ENCODE measurements at regions not wholly inside any gene's neighbourhood (a gene's known extent, or its start where the extent isn't known, plus 50 kb on each side); places are given as distances from the start of the nearest gene placed in this dataset.

GRCh38 chr2:18156002-18156401 is 277.5 kb downstream of the KCNS3 start:
- no peak for DNase-seq (ENCODE audit: low read depth in 4 of 4, low spot score in 3 of 4)

- no peak for DNase-seq (ENCODE audit: low read depth in 4 of 4, low spot score in 3 of 4)
Measured at GRCh38 chr2:18154812-18155211, 276.3 kb downstream of the KCNS3 start.

- no peak for DNase-seq (ENCODE audit: low read depth in 4 of 4, low spot score in 3 of 4)
Measured at GRCh38 chr2:18154259-18154658, 275.8 kb downstream of the KCNS3 start.

- no peak for DNase-seq (ENCODE audit: low read depth in 4 of 4, low spot score in 3 of 4)
Measured at GRCh38 chr2:18153741-18154140, 275.3 kb downstream of the KCNS3 start.

GRCh38 chr2:18151237-18151636 is 272.8 kb downstream of the KCNS3 start:
- no peak for DNase-seq (ENCODE audit: low read depth in 4 of 4, low spot score in 3 of 4)

- DNase-seq (ENCODE audit: low read depth in 4 of 4, low spot score in 3 of 4): peak; percentile 4 to 15 (median 11)
Measured at GRCh38 chr2:18149660-18150246, 271.3 kb downstream of the KCNS3 start.

GRCh38 chr2:18136881-18137475 is 258.5 kb downstream of the KCNS3 start:
- DNase-seq (ENCODE audit: low read depth in 4 of 4, low spot score in 3 of 4): no peak

GRCh38 chr2:18133310-18133709 is 254.8 kb downstream of the KCNS3 start:
- no peak for DNase-seq (ENCODE audit: low read depth in 4 of 4, low spot score in 3 of 4)

- DNase-seq (ENCODE audit: low read depth in 4 of 4, low spot score in 3 of 4): no peak
Measured at GRCh38 chr2:18132697-18133096, 254.2 kb downstream of the KCNS3 start.

GRCh38 chr2:18131761-18132160 is 253.3 kb downstream of the KCNS3 start:
- no peak for DNase-seq (ENCODE audit: low read depth in 4 of 4, low spot score in 3 of 4)

GRCh38 chr2:18129348-18129747 is 250.9 kb downstream of the KCNS3 start:
- no peak for DNase-seq (ENCODE audit: low read depth in 4 of 4, low spot score in 3 of 4)

GRCh38 chr2:18125303-18125702 is 246.8 kb downstream of the KCNS3 start:
- DNase-seq (ENCODE audit: low read depth in 4 of 4, low spot score in 3 of 4): no peak

- no peak for DNase-seq (ENCODE audit: low read depth in 4 of 4, low spot score in 3 of 4)
Measured at GRCh38 chr2:18124116-18124835, 245.8 kb downstream of the KCNS3 start.

- no peak for DNase-seq (ENCODE audit: low read depth in 4 of 4, low spot score in 3 of 4)
Measured at GRCh38 chr2:18123577-18123976, 245.1 kb downstream of the KCNS3 start.

- DNase-seq (ENCODE audit: low read depth in 4 of 4, low spot score in 3 of 4): no peak
Measured at GRCh38 chr2:18123211-18123570, 244.7 kb downstream of the KCNS3 start.

- DNase-seq (ENCODE audit: low read depth in 4 of 4, low spot score in 3 of 4): no peak
Measured at GRCh38 chr2:18122544-18123210, 244.2 kb downstream of the KCNS3 start.

- no peak for DNase-seq (ENCODE audit: low read depth in 4 of 4, low spot score in 3 of 4)
Measured at GRCh38 chr2:18119883-18120282, 241.4 kb downstream of the KCNS3 start.

GRCh38 chr2:18118703-18119102 is 240.2 kb downstream of the KCNS3 start:
- DNase-seq (ENCODE audit: low read depth in 4 of 4, low spot score in 3 of 4): no peak

GRCh38 chr2:18117592-18117991 is 239.1 kb downstream of the KCNS3 start:
- DNase-seq (ENCODE audit: low read depth in 4 of 4, low spot score in 3 of 4): peak in 1 of 4 donors; percentile 3

GRCh38 chr2:18110222-18110621 is 231.8 kb downstream of the KCNS3 start:
- no peak for DNase-seq (ENCODE audit: low read depth in 4 of 4, low spot score in 3 of 4)

GRCh38 chr2:18106841-18107240 is 228.4 kb downstream of the KCNS3 start:
- no peak for DNase-seq (ENCODE audit: low read depth in 4 of 4, low spot score in 3 of 4)

GRCh38 chr2:18105929-18106328 is 227.5 kb downstream of the KCNS3 start:
- no peak for DNase-seq (ENCODE audit: low read depth in 4 of 4, low spot score in 3 of 4)
